ENCODE measurements at regions not wholly inside any gene's neighbourhood (a gene's known extent, or its start where the extent isn't known, plus 50 kb on each side); places are given as distances from the start of the nearest gene placed in this dataset.
"Not testable (repeated sequence)": the region's sequence is repeated elsewhere in the genome, so short reads cannot be mapped to it uniquely, and the experiment has no call there.

DNA sequence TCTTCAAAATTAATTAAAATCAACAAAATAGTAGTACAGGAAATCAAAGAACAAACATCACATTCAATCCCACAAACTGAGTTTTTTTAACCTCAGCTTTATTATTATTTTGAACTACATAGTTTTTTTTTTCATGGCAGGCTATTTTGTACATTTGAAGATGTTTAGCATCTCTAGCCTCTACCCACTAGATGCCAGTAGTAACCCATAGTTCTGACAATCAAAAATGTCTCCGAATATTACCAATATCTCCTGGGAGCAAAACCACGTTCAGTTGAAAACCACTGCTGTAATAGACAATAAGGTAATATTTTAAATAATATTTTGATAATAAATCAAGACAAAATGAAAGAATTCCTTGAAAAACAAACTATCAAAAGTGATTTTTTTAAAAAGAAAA, 702.6 kb upstream of the LRRTM1 start:
- no peak for DNase-seq

DNA sequence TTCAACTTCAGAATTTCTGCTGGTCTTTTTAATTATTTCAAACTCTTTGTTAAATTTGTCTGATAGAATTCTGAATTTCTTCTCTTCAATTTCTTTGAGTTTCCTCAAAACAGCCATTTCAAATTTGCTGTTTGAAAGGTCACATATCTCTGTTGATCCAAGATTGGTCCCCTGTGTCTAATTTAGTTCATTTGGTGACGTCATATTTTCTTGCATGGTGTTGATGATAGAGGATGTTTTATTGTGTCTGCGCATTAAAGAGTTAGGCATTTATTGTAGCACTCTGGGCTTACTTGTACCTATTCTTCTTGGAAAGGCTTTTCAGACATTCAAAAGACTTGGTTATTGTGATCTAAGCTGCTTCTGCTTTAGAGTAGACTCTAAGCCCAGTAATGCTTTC, 698.4 kb upstream of the LRRTM1 start:
- no peak for DNase-seq

DNA sequence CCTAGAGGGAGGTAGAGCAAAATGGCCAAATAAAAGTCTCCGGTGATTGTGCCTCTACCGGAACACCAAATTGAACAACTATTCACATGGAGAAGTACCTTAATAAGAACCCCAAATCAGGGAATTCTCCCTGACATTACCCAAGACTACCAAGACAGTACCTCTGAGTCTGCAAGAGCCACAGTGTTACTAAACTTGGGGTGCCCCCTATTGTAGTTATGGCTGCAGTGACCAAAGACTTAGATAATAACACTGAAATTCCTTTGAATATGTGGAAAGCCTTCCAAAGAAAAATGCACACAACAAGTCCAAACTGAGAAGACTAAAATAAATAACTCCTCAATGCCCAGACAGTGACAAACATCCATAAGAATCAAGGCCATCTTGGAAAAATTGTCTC, 682.9 kb upstream of the LRRTM1 start:
- DNase-seq, result no peak

DNA sequence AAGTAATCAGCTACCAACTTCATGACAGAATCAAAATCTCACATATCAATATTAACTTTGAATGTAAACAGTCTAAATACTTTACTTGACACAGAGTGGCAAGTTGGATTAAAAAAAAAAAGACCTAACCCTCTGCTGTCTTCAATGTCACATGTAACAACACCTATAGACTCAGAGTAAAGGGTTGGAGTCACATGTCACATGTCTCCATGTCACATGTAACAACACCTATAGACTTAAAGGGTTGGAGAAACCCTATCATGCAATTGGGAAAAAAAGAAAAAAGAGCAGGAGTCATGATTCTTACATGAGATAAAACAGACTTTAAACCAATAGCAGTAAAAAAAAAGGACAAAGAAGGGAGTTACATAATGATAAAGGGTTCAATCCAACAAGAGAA, 665.3 kb upstream of the LRRTM1 start:
- no peak for DNase-seq

DNA sequence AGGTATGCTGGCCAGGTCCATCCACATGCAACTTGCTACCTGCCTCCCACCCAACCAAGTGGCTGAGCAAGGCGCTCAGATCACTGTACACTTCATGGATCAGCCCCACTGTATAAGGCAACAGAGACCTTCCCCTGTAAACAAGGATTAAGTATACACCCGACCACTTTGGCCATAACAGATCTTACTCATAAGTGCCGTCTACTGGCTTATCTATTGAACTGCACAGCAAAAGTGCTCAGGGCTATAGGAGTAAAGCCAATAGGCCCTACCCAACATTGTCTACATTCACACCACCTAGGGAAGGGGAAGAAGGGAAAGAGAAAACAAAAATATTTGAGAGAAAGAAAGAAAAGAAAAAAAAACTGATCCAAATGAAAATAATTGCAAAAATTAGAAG, 663.9 kb upstream of the LRRTM1 start:
- DNase-seq, result no peak

DNA sequence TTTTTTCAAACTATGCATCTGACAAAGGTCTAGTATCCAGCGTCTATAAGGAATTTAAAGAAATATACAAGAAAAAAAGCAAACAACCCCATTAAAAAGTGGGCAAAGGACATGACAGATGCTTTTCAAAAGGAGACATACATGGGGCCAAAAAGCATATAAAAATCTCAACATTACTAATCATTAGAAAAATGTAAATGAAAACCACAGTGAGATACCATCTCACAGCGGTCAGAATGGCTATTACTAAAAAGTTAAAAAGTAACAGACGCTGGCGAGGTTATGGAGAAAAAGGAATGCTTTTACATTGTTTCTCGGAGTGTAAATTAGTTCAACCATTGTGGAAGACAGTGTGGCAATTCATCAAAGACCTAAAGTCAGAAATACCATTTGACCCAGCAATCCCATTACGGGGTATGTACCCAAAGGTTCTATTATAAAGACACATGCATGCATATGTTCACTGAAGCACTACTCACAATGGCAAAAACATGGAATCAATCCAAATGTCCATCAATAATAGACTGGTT, 643.1 kb upstream of the LRRTM1 start:
- DNase-seq, result no peak

DNA sequence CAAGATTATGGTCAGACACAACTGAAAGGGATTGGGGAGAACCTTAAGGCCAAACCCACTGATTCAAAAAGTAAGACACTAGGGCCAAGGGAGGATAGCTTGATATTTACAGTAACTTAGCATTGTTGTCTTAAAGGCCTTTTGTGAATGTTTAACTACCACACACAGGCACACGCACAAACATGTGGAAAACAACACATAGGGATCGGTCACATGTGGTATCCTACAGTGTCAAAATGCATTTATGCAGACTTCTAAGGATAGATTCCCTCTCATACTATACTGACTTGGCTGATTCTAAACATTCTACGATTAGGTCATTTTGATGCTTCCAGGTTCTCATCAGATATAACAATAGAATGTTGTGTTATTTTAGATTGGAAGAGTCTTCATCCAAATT, 638.9 kb upstream of the LRRTM1 start:
- no peak for DNase-seq

DNA sequence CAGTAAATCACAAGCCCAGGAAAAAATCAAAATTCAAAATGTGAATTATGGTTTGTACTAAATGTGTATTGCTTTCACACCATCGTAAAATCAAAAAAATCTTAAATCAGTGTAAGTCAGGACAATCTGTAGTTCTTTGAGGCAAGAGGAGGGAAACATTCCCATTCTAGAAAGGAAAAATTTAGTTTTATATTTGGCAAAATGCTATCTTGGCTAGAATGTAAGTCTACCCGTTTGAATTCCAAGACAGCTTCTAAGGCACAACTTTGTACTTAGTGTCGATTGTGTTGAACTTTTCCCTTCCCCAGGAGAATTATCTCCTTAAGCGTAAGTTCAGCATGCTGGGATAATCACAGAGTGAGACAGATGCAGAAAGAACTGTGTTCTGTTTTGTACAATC, 638.2 kb upstream of the LRRTM1 start:
- no peak for DNase-seq

DNA sequence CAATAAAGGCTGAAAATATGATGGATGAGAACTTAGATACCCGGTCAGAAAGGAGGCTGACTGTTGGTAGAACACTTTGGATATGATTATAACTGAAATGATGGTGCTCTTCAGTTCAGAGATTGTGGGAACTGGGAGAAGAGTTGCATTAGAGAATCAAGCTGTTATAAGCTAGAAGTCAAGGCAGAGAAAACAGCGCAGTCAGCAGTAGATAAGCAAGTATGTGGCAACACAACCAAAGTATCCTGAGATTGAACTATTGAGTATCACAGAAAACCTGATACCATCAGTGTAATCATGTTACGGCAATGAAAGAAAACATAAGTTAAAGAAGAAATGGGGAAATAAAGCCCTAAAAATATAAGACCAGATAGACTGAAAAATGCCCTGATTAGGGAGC, 633.9 kb upstream of the LRRTM1 start:
- no peak for DNase-seq

DNA sequence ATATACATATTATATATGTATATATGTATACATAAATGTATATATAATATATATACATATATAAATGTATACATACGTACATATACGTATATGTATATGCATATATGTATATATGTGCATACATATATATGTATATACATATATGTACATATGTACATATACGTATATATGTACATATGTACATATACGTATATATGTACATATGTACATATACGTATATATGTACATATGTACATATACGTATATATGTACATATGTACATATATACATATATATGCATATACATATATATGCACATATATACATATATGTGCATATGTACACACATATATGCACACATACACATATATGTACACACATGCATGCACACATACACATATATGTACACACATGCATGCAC, 627.3 kb upstream of the LRRTM1 start:
- DNase-seq, result not testable (repeated sequence)

DNA sequence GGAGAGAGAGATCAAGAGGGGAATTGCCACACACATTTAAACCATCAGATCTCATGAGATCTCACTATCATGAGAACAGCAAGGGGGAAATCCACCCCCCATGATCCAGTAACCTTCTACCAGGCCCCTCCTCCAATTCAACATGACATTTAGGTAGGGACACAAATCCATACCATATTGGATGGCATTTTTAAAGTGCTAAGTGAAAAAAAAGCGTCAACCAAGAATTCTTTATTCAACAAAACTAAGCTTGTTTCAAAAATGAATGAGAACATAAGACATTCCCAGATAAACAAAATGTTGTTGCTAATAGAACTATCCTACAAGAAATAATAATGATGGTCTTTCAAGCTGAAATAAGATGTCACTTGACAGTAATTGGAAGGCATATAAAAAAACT, 626.2 kb upstream of the LRRTM1 start:
- no peak for DNase-seq

DNA sequence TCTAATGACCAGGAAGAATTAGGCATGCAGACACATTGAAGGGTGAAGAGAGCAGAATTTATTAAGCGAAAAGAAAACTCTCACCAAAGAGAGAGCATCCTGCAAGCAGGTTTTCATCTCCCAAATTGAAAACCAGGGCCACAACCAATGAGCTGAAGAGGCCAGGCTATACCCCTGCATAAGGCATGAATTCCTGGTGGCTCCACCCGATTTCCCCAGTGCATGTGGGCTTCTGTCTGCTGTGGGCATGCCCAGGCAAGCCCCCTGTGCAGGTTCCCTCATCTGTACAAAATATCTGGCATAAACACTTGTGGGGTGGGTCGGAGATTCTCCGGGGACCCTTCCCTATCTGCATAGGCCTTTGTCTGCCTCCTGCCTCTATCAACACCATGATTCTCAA, 621.6 kb upstream of the LRRTM1 start:
- DNase-seq, result no peak

DNA sequence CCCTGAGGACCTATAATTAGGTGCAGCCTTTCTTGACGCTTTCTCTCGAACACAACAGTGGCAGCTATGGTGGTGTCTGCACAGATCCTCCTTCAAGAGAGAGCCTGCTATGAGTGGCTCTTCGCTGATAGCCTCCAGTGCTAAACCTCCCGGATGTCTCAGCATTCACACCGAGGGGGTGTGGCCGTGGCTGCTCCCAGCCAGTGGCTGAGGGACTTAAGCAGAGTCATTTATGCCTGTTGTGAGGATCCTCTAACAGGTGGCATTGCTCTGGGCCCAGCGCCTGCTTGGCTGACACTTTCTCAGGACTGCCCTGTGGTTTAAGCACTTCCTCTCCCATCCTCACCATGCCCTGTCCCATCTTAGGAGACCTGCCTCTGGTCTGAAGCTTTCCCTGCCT, 592.0 kb upstream of the LRRTM1 start:
- DNase-seq, result no peak

DNA sequence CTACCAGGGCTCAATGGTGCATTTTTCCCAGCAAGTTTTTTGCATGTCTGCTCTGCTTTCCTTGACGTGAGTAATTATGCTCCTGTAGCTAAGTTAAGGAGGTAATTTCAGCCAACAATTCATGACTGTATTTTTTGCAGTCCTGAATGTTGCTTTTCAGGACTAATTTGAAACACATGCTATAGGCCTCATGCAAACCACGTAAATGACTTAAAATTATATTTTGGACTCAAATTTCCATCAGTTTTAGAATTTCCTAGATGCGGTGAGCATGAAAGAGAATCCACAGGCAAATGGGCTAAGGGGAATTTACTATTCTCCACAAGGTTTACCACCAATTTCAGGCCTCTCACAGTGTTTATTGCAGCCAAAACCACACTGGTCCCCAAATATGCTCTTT, 589.9 kb upstream of the LRRTM1 start:
- no peak for DNase-seq

DNA sequence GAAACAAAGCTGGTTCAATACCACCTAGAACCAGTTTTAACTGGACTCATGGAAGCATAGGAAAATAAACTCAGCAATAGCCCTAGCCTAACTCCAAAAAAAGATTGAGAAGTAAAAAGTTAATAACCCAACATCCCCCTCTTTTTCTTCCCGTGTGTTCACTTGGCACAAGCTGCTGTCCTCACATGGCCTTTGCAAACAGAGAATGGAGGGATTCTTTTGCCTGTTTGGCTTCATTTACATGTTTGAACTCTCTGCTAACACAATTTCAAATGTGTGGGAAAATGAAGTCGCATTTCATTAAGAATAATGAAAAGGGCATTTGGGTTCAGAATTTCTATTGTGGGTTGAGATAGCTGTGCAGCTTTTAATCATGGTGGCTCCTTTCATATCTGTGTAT, 589.2 kb upstream of the LRRTM1 start:
- no peak for DNase-seq

DNA sequence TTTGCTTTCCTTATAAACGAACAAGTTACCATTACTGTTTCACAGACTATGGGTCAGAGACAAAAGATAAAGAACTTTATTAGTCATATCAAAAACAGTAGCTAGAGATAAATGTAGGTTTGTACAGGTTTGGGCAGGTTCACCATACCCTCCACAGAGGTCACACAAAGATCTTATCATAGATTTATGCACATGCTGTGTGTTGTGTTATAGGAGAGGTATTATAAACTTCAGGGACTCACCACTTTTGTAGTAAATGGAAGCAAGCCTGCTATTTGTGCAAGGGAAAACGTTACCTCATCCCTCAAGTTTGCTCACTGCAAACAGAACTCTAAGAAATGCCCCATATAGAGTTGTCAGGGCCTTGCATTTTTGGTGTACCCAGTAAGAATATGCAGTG, 584.5 kb upstream of the LRRTM1 start:
- no peak for DNase-seq

DNA sequence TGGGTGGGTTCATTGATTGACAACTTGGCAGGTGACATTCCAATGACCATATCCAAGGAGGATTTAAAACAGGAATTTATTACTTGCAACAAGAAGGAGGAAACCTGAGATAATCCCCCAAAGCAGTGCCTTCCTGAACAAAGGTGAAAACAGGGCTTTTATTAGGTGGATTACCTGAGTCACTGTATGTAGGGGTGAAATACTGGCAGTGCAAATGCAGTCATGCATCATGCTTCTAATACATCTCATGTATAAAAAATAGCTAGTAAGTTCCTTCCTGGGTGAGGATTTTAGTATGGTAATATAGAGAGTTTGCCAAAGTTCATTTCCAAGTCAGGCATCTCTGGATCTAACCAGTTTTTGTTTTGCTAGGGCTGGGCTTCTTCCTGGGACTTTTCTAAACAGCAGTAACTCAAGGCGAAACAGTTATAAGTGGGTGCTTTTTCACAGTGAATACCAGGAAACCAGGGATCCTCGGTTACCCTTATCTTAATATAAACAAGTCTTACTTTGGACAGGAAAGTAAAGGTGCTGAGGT, 583.4 kb upstream of the LRRTM1 start:
- no peak for DNase-seq

DNA sequence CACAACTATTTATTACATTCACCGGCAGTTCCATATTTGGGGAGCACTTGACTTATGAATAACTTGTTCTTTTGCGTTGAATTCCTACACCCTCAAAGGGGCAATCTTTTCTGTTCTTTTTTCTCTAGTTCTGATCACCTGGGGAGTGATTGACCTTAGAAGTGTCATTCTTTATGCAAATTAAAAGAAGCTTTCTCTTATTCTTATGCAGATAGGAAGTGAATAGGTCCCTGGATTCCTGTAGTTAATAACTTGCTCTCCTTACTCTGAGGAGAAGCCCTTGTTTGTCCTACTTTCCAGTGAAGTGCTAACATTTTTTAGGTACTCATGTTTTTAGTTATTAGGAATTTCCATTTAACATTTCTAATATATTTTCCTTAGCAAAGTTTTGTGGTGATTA, 569.8 kb upstream of the LRRTM1 start:
- no peak for DNase-seq

DNA sequence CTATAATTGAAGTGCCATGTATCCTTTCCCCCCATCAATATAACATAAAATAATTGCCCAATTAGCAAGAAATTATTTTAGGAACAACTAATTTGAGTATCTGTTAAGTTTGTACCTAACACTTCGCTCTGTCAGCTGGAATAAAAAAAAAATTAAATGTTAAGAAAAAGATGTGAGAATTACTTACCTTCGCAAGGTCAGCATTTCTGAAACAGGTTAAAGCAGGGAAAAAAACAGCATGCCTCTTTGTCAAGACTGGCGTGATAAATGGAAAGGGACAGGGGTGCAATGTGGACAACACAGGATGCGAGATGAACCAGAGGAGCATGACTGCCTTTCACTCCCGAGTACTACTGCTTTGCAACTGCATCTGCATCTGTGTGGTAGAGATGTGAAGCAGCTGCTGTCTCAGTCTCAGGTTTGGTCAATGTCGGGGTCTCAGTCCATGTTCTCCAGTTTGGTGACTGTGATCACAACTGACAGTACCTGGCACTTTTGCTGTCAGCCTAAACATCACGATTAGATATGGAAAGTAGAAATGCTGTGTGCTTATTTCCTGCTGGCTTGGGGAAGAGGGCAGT, 565.4 kb upstream of the LRRTM1 start:
- no peak for DNase-seq

DNA sequence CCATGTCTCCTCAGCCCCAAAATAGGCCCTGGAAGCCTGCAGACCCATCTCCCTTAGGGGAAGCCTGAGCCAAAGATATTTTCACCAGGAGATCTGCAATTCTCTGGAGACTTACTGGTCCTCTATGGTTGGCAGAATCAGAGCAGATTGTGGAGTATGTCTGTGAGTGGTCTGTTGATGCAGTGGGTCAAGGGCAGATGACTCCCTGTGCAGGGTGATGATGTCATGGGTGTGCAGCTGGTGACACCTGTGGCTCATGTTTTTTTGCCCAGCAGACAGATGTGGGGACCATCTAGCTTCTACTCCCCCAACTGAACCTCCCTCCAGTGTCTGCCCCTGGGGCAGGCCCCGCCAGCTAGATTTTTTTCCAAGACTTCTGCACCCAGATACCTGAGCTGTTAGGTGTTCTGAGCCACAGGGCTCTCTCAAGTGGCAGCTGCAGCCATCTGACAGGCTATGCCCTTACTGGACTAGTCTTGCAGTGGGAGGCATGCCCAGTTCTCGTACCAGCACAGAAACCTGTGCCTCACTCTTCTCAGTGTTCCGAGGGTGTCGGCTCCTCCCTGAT, 558.7 kb upstream of the LRRTM1 start:
- no peak for DNase-seq

DNA sequence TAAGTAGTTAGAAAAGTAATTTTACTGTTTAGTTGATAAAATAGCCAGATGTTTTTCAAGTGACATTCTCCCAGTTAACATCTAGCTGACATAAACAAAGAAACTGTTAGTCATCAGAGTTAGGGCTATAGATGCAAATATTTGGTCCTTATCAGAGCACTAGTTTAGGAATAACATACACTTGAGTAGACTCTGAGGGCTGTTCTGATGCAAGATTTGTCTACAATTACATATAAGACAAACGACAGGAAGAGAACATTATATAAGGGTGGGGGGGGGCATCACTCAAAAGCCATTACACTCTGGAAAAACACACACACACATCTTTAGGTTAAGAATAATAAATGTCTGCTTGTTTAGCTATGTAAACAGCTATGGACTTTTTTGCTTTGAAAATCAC, 554.4 kb upstream of the LRRTM1 start:
- no peak for DNase-seq

DNA sequence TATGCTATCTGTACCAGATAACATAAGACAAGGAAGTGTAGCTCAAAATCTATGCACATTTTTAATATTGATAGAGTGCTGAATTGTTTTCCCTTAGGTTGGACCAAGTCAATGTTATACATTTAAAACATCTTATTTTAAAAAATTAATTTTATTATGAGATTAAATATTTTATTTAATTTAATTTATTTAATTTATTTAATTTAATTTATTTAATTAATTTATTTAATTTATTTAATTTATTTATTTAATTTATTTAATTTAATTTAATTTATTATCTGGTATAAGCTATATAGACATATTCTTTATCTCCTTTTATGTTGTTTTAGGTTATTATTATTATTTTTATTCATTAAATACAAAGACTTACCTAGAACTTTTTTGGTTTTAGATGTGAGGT, 551.7 kb upstream of the LRRTM1 start:
- DNase-seq, result no peak

DNA sequence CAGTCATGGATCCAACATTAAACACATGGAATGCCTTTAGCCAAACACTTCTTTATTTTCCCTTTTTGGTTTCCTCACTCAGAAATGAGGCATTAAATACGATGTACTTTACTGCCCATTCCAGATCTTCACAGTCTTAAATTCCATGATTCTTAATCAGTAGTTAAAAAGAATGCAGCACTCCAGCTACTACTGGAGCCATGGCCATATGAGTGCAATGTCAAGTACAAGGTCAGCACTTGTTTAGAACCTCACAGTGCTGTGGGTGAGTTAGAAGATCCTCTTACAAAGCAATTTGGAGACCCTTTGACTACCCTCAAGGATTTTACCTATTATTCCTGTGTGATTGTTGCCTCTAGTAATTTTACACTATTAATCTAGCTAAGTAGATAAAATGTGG, 550.3 kb upstream of the LRRTM1 start:
- no peak for DNase-seq

DNA sequence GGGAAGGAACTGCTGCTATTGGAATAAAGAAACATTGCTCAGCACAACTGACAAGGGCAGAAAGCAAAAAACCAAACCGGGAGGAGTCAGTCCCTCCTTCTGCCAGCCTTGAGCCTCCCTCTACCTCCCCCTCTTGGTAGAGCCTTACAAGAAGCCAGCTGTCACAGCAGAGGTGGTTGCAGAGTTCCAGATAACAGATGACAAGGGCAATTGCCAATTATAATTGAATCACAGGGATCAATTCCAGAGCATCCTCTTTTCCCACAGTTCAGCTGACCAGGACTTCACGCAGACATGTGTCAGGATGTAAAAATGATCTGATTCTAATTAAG, 548.2 kb upstream of the LRRTM1 start:
- DNase-seq, result no peak

DNA sequence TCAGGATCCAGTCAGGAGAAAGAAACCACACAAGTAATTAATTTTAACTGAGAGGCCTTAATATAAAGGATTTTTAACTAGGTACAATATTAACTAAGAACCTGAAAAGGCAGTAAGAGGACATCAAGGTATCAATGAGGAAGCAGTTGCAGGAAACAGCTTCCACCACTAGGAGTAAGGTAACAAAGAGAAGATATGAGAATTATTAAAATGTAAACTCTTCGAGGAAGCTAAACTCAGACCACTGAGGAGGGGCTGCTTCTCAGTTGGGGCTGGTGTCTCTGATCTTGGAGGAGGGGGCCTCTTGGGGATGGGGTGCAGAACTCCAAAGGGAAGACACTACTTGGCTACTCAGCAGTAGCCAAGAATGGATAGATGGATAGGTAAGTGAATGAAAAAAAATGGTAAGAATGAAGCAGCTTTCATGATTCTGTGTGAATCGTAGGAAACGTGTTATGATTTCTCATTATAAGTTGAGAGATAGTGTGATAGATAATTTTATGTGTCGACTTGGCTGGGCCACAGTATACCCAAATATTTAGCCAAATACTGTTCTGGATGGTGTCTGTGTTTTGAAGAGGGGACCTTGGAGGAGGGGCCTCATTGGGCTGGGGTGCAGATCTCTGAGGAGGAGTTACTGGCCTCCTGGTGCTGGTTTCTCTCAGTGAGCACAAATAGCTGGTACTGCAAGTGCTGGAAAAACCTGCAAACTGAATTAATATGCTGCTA, 547.7 kb upstream of the LRRTM1 start:
- no peak for DNase-seq
